Tibial nerve (tissue), 4 donors: ENCODE measurements at regions not wholly inside any gene's neighbourhood (a gene's known extent, or its start where the extent isn't known, plus 50 kb on each side); places are given as distances from the start of the nearest gene placed in this dataset.
"Not testable (repeated sequence)": the region's sequence is repeated elsewhere in the genome, so short reads cannot be mapped to it uniquely, and the experiment has no call there.

Source experiments
- DNase-seq, 2 donors: peaks; one replicate each; pipeline ENCODE4 v3.0.0-alpha.2; 2019; ENCODE audit warnings: low spot score in 2 of 2
- H3K27ac ChIP-seq, 4 donors: fragments of 200-600 bp; sonication (generic) in 3 of 4; one replicate each; pipeline ENCODE4 v1.5.1; 2017 to 2019; ENCODE audit warnings: mild to moderate bottlenecking in 1 of 4
- H3K27me3 ChIP-seq, 2 donors: fragments of 200-600 bp; sonication (generic) in 1 of 2; one replicate each; pipeline versions ENCODE4 v1.5.1 to v1.6.0; 2017 to 2019
- H3K36me3 ChIP-seq, 3 donors: fragments of 200-600 bp; sonication (generic); one replicate each; pipeline ENCODE4 v1.5.1; 2018 to 2019
- H3K4me1 ChIP-seq, 4 donors: fragments of 200-600 bp; sonication (generic) in 3 of 4; one replicate each; pipeline ENCODE4 v1.5.1; 2017 to 2019
- H3K4me3 ChIP-seq, 4 donors: fragments of 200-600 bp; sonication (generic) in 3 of 4; one replicate each; pipeline ENCODE4 v1.5.1; 2017 to 2019; ENCODE audit warnings: mild to moderate bottlenecking in 1 of 4, moderate library complexity in 1 of 4
- H3K9me3 ChIP-seq, 4 donors: fragments of 200-600 bp; sonication (generic) in 3 of 4; one replicate each; pipeline ENCODE4 v1.5.1; 2017 to 2019
- EP300 ChIP-seq, 2 donors: sonication (generic); formaldehyde crosslinking; IDR thresholded peaks; one replicate each; pipeline ENCODE4 v1.6.1; 2017; ENCODE audit warnings: antibody characterized with exemption in 2 of 2, mild to moderate bottlenecking in 1 of 2
- POLR2A ChIP-seq, 2 donors: fragments of 450-650 bp; IDR thresholded peaks; one replicate each; pipeline ENCODE4 v1.6.1; 2017; ENCODE audit warnings: antibody characterized with exemption in 2 of 2, mild to moderate bottlenecking in 2 of 2, moderate library complexity in 2 of 2
- WGBS, 2 donors: methylation state at CpG; one replicate each; pipeline ENCODE4 v1.1.5; 2018; 5-methylcytosine and 5-hydroxymethylcytosine counted together
- TF ChIP-seq, protein P1 (sequence below), 5 experiments: fragments of 200-600 bp in 3 of 5; fragments of 450-650 bp in 2 of 5; sonication (generic) in 3 of 5; IDR thresholded peaks; one replicate each; pipeline ENCODE4 v1.5.1; 2016 to 2019; ENCODE audit warnings: antibody characterized with exemption in 5 of 5, mild to moderate bottlenecking in 3 of 5, moderate library complexity in 2 of 5

DNA sequence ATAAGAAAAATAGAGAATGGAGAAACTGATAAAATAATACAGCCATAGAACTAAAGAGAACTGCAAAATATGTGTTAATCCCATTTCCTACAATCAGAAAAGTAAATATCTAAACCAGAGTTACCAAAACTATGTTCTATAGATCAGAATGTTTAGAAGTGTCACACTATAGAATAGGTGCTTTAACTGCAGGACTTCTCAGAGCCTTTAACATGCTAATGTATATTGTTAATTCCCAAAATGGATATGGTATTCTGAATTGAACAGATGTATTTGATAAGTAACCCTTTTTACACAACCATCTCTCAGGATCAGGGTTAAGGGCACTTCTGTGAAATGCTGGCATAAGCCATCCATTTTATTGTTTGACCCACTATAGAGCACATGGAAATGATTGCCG is 200.3 kb downstream of the SHOX2 start:
- Histone ChIP-seq H3K27me3 (no peaks in the 10 kb centered on the region), H3K4me3 (no peak overlapping the region), H3K36me3 (no peaks in the 10 kb centered on the region), H3K9me3 (peaks cover 0 to 14% (median 0%) of the 10 kb centered on the region in 4 donors), H3K27ac (no peak overlapping the region), H3K4me1 (no peaks in the 10 kb centered on the region)
- 78 to 85% methylated on average over 1 of the region's 1 CpG for WGBS, 2 donors
- no peak for TF ChIP-seq EP300 (IDR thresholded peaks at IDR 0.05)
- TF ChIP-seq, protein P1, sequence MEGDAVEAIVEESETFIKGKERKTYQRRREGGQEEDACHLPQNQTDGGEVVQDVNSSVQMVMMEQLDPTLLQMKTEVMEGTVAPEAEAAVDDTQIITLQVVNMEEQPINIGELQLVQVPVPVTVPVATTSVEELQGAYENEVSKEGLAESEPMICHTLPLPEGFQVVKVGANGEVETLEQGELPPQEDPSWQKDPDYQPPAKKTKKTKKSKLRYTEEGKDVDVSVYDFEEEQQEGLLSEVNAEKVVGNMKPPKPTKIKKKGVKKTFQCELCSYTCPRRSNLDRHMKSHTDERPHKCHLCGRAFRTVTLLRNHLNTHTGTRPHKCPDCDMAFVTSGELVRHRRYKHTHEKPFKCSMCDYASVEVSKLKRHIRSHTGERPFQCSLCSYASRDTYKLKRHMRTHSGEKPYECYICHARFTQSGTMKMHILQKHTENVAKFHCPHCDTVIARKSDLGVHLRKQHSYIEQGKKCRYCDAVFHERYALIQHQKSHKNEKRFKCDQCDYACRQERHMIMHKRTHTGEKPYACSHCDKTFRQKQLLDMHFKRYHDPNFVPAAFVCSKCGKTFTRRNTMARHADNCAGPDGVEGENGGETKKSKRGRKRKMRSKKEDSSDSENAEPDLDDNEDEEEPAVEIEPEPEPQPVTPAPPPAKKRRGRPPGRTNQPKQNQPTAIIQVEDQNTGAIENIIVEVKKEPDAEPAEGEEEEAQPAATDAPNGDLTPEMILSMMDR (IDR thresholded peaks at IDR 0.05), result no peak
- no peak for TF ChIP-seq POLR2A (IDR thresholded peaks at IDR 0.05)
- no peak for DNase-seq

DNA sequence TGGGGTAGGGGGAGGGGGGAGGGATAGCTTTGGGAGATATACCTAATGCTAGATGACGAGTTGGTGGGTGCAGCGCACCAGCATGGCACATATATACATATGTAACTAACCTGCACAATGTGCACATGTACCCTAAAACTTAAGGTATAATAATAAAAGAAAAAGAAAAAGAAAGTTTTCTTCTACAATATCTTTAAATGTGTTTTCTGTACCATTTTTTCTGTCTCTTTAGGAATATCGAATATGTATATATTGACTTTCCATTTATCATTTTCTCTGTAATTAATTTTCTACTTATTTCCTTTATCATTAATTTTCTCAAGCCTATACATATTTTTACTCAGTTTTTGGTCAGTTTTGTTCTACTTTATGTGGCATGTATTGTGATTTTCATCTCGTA is 203.5 kb downstream of the SHOX2 start:
- DNase-seq, H3K27ac ChIP-seq, H3K27me3 ChIP-seq, H3K4me1 ChIP-seq, H3K4me3 ChIP-seq, H3K36me3 ChIP-seq: not testable (repeated sequence)
- 94 to 96% methylated on average over 4 of the region's 4 CpGs for WGBS, 2 donors
- H3K9me3 ChIP-seq, result peaks cover 0 to 14% (median 0%) of the 10 kb centered on the region in 4 donors

GRCh38 chr3:157888040-157888439 is 218.2 kb downstream of the SHOX2 start:
- DNase-seq, result no peak
- no peak overlapping the region for H3K4me3 ChIP-seq
- H3K27me3 ChIP-seq, result no peaks in the 10 kb centered on the region
- H3K27ac ChIP-seq, result no peak overlapping the region
- TF ChIP-seq POLR2A (IDR thresholded peaks at IDR 0.05) (no peak), EP300 (IDR thresholded peaks at IDR 0.05) (no peak)
- TF ChIP-seq, protein P1 (IDR thresholded peaks at IDR 0.05), result no peak
- no peaks in the 10 kb centered on the region for H3K36me3 ChIP-seq
- H3K4me1 ChIP-seq, result no peaks in the 10 kb centered on the region
- WGBS, 2 donors, result 91 to 100% methylated on average over 1 of the region's 1 CpG
- no peaks in the 10 kb centered on the region for H3K9me3 ChIP-seq

DNA sequence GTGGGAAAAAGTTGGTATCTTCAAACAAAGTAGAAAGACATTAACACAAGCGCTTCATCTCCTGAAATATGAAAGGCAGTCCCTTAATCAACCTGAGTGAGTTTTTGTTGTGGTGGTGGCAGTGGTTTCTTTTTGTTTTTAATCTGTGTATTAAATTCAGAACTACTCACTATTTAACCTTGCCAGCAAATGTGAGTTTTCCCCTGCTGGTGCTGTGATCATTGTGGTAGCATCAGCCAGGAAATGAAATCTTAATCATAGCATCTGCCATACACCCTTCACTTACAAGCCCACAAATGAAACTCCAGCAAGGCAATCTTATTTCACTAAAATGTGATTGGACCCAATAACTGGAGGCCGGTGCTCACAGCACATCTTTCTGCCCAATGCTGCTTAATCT is 229.7 kb downstream of the SHOX2 start:
- Histone ChIP-seq H3K4me3 (no peak overlapping the region), H3K27me3 (no peaks in the 10 kb centered on the region), H3K27ac (no peak overlapping the region), H3K9me3 (peaks cover 0 to 20% (median 0%) of the 10 kb centered on the region in 4 donors), H3K36me3 (no peaks in the 10 kb centered on the region), H3K4me1 (peaks cover 0 to 16% (median 0%) of the 10 kb centered on the region in 4 donors)
- TF ChIP-seq EP300 (IDR thresholded peaks at IDR 0.05) (no peak), POLR2A (IDR thresholded peaks at IDR 0.05) (no peak)
- TF ChIP-seq, protein P1 (IDR thresholded peaks at IDR 0.05), result no peak
- 89 to 97% methylated on average over 2 of the region's 2 CpGs for WGBS, 2 donors
- no peak for DNase-seq

DNA sequence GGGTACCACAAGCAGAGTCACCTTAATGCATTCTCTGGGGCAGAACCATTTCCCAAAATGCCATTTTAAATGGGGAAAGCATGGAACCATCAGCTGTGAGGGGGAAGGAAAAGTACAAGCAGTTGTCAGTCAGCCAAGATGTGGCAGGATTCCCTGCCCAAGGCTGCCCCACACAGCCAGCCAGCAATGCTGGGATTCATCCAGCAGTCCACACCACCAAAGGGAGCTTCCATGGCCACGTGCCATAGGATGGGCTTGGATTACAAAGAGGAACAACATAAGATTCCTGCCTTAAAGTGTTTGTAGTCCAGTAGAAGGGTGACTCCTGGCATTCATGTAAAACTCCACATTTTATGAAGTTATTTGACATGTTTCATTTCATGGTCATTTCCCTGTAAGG is 233.3 kb downstream of the SHOX2 start:
- Histone ChIP-seq H3K36me3 (no peaks in the 10 kb centered on the region), H3K4me1 (peaks cover 0 to 34% (median 0%) of the 10 kb centered on the region in 4 donors), H3K27me3 (no peaks in the 10 kb centered on the region), H3K9me3 (no peaks in the 10 kb centered on the region), H3K4me3 (no peak overlapping the region), H3K27ac (no peak overlapping the region)
- DNase-seq, result peak in 1 of 2 donors; percentile 22
- WGBS, 2 donors, result 13 to 25% methylated on average over 1 of the region's 1 CpG
- no peak for TF ChIP-seq POLR2A (IDR thresholded peaks at IDR 0.05)

GRCh38 chr3:157871838-157872460 is 234.3 kb downstream of the SHOX2 start:
- no peak overlapping the region for H3K4me3 ChIP-seq
- no peaks in the 10 kb centered on the region for H3K27me3 ChIP-seq
- H3K36me3 ChIP-seq, result no peaks in the 10 kb centered on the region
- peaks cover 0 to 35% (median 3%) of the 10 kb centered on the region in 4 donors for H3K4me1 ChIP-seq
- H3K27ac ChIP-seq, result no peak overlapping the region
- H3K9me3 ChIP-seq, result no peaks in the 10 kb centered on the region
- no peak for TF ChIP-seq EP300 (IDR thresholded peaks at IDR 0.05)
- TF ChIP-seq, protein P1 (IDR thresholded peaks at IDR 0.05), result no peak
- no peak for TF ChIP-seq POLR2A (IDR thresholded peaks at IDR 0.05)
- no peak for DNase-seq
- 31 to 37% methylated on average over 3 of the region's 3 CpGs for WGBS, 2 donors
